Fibroblast of peridontal ligament (primary cell): ENCODE measurements at regions not wholly inside any gene's neighbourhood (a gene's known extent, or its start where the extent isn't known, plus 50 kb on each side); places are given as distances from the start of the nearest gene placed in this dataset.

Experiments used
- DNase-seq: peaks from one replicate; pipeline ENCODE4 v3.0.0-alpha.2; 2010; ENCODE audit errors: extremely low read depth

DNA sequence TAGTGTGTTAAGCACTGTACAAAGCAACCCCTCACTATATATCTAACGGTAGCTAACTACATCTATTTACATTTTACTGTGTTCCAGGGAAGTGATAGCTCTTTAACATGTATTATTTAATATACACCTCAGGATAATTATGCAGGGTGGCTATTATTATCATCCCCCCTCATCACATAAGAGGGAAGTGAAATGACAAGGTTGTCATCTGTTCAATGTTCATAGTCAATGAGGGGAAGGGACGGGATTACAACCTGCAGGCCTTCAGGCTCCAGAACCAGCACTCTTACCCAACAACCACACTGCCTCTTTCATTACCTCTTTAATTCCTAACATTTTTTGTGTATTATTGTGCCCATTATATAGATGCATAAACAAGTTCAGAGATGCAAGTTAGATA is 238.7 kb upstream of the ANO3 start:
- DNase-seq: no peak

DNA sequence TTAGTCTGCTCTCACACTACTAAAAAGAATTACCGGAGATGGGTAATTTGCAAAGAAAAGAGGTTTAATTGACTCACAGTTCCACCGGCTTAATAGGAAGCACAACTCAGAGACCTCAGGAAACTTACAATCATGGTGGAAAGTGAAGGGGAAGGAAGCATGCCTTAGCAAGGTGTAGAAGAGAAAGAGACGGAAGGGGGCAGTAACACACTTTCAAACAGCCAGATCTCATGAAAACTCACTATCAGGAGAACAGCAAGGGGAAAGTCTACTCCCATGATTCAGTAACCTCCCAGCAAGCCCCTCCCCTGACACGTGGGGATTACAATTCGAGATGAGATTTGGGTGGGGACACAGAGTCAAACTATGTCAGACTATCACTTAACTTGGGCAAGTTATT is 236.6 kb upstream of the ANO3 start:
- no peak for DNase-seq

DNA sequence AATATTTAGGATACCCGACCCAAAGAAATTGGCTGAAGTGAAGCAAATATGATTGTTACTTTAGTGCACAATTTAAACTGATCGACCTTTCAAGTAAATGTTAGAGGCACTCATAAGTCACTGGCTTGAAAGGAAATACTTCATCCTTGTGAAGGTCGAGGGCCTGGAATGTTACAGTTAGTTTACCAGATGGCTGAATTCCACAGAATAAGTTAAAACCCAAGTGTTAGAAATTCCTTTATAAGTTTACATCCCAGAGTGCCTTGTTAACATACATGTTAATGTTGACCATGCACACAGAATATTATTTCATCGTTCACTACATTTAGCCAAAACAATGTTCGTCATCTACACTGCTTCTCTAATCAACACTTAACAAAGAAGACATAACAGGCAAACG is 235.5 kb upstream of the ANO3 start:
- DNase-seq: no peak

DNA sequence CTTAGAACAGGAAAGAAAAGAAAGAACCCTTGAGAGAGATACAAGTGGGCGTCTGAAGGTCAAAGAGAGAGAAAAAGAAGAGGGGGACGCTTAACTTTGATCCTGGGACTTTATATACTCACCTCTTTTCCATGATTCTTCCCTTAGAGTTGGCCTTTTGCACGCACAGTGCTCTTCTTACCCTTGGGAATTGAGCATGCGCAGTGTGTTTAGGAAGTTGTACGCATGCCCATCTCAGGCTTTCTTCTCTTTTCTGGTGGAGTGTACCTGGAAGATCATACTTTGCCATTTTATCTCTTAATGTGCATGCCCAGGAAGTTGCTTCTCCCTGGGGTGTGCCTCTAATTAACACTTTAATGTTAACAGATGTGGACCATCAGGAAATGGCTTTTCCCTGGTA is 229.6 kb upstream of the ANO3 start:
- DNase-seq: no peak

DNA sequence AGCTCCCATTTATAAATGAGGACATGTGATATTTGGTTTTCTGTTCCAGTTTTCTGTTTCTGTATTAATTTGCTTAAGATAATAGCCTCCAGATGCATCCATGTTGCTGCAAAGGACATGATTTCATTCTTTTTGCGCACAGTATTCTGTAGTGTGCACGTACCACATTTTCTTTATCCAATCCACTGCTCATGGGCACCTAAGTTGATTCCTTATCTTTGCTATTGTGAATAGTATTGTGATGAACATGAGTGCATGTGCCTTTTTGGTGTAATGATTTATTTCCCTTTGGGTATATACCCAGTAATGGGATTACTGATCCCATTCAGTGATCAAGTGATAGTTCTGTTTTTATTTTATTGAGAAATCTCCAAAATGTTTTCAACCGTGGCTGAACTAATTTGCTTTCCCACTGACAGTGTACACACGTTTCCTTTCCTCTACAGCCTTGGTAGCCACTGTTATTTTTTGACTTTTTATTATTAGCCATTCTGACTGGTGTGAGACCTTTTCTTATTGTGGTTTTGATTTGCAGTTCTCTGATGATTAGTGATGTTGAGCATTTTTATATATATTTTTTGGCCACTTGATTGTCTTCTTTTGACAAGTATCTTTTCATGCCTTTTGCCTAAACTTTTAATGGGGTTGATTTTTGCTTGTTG is 226.0 kb upstream of the ANO3 start:
- no peak for DNase-seq

DNA sequence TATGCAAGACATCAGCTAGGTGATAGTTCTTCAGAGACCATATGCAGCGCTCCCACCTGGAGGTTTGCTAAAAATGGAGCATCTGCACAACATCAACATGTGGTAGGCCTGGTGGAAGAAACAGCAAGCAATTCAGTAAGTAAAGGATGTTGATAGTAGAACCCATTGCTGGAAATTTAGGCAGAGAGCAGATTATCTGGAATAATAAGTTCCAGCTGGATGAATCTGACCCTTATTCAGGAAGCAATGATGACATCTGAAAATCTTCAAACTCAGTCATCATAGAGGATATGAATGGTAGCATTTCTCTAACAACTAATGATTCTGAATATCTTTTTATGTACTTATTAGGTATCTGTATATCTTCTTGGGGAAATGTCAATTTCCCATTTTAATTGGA is 225.2 kb upstream of the ANO3 start:
- no peak for DNase-seq

DNA sequence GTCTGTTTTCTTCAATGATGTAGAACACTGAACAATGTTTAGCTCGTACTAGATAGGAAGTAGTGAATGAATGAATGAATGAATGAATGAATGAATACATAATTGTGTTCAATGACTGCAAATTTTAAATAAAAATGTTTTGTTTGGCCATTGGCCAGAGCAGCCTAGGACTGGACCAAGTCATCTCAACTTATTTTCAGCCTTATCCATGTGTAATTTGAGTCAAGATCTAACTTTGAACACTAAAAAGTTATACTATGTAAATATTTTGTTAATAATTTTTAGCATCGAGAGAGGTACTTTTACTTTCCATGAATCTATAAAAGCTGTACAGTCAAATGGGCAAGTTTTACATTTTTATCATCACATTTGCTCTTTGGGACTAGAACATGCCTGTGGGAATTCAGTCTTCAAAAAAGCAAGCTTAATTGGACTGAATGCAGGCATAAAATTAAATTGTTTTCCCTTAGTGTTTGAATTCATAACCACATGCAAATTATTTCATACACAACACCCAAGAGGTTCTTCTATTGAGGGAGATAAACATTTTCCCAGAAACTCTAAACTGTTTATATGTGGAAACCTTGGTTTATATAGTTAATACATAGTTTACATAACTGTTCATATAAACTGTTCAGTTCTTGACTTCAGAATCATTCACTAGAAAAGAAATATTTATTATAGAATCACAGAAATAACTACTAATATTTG is 222.1 kb upstream of the ANO3 start:
- peak; percentile 9 for DNase-seq

DNA sequence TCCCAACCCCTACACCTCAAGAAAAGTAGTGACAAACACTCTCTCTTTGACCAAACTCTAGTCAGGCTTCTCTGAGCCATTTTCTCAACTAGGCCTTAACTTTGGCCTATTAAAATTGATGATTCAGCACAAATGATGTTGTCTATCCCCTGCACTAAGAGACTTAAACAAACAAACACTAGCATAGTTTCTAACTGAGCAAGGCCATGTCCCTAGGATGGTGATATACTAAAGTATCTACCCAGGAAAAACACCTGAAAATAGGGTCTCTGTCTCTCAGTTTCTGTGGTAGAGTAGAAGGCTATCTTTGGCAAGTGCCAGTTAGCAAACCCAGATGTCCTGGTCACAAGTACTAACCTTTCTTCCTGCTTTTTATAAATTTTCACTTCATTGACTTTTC is 219.7 kb upstream of the ANO3 start:
- no peak for DNase-seq

DNA sequence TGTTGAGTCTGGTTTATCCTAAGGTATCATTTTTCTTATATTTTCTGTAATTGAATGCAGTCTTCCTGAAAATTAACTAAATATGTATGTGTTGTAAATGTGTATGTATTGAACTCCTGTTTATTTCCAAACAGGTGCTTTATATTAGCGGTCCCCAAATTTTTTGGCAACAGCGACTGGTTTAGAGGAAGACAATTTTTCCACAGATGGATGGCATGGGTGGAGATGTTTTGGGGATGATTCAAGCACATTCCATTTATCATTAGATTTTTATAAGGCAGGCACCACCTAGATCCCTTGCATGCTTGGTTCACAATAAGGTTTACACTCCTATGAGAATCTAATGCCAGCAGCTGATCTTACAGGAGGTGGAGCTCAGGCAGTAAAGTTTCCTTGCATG is 210.5 kb upstream of the ANO3 start:
- no peak for DNase-seq

DNA sequence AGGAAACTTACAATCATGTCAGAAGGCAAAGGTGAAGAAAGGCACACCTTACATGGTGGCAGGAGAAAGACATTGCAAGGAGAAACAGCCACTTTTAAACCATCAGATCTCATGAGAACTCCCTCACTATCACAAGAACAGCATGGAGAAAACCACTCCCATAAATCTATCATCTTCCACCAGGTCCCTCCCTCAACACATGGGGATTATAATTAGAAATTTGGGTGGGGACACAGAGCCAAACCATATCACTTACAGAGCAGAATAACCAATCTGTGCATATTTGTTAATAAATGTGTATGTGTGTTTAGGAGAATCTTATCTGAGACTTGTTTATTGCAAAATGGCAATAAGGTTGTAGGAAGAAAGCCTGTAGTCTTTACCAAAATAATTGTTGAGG is 205.2 kb upstream of the ANO3 start:
- no peak for DNase-seq

DNA sequence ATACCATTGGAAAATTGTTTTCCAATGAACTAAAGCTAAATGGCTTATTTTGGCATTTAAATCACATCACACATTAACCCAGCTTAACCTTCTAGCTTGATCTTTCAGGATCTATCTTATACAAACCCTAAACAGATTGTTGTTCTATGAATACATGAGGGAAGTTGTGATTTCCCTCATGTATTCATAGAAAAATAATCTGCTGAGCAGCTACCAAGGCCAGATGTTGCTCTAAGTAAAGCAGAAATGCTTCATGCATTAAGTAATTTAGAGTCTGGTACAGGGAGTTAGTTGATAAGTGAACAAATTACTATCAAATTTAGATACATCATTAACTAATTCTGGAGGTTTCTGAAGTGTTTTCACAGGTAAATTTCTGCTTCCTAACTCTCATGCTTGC is 204.6 kb upstream of the ANO3 start:
- DNase-seq: no peak

DNA sequence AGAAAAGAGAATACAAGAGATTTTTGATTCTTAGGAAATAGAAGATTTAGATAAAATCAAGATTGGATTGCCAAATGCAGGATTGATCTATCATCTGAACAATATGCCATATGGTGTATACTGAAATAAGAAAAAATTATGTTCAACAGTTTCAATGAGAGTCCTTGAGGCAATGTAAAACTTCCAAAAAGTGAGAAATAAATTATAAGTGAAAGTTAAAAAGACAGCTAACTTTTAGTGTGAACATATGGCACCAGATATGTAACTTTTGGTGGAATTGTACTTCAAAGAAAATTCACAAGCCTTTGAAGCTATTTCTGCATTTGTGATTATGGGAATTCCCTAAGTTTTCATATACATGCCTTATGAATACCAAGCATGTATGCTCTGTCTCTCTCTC is 200.5 kb upstream of the ANO3 start:
- no peak for DNase-seq

DNA sequence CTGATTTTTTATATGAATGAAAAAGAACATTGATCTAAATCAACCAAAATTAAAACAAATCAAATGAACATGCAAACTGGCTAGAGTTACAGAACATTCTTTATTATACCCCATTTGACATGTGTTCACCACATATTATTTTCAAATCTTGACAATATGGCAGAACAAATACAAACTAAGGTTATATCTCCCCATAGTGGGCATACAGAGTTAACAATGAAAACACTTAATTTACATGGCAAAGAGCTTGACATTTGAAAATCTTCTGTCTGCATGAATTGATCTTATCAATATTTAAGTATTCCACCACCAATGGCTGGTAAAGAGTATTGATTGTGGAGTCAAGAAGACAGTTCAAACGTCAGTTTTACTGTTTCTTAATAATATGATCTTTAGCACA is 197.9 kb upstream of the ANO3 start:
- no peak for DNase-seq

DNA sequence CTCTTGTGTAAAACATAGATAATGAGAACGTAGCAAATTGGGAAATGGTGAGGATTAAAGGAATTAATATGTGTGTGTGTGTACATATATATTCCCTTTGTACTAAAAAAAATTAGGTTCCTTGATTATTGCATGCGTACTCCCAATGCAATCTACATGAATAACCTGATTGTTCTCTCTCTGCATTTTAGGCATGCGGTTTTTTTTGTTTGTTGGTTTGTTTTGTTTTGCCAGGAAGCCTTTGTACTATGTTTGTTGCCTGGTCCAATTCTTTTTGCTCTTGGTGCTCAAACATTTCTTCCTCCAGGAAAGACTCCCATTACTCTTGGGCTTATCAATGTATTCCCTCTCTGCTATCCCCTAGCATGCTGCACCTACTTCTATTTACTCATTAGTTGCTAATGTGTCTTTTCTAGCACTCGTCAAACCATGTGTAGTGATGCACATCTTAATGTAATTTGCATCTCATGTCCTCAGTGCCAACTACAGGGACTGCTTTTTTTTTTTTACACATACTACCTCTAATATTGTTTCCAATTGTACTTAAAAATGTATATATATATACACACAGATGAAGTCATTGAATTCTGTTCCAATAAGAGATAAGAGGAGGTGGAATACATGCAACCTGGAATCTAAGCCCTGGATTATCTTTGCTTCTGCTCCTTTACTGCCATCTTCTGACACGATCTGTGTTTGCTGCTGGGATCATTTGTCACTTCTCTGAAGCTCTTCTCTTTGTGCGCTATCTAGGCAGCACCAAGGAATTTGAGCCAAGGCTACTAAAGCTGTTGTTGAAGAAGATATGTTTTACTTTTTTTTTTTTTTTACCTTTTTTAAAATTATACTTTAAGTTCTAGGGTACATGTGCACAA is 197.2 kb upstream of the ANO3 start:
- peak; percentile 16 for DNase-seq

DNA sequence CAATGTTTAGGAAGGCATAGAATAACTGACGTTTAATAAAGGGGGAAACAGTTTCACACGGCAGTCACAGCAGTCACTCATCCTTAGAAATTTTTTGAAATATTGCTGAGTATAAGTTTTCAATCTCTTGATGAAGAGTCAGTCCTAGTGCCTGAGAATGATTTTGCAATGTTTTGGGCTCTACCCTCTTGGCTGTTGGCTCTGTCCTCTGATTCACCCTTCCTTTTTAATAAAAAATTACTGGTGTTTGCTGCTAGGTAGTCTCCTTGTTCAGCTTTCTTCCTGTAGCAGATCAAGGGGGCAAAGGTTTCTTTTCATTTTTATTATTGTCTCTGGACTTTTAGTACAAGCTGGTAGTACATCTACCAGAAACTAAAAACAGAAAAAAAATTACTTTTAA is 194.3 kb upstream of the ANO3 start:
- no peak for DNase-seq

DNA sequence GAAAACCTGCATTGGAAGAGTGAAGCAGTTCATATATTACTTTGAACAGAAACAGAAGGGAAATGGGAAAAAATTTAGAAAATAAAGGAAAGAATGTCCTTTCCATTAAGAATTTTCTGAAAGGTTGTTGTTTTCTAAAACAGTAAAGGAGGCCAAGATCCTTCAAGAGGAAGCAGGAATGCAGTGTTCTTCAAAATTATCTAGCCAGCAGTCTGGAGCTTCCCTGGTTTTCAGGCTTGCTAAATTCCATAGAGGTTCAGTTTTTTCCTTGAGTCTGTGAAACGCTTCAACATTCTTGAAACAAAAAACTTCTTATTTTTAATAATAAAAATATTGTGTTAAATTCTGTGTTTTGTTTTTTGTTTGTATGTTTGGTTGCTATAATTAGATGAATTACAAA is 189.0 kb upstream of the ANO3 start:
- no peak for DNase-seq

DNA sequence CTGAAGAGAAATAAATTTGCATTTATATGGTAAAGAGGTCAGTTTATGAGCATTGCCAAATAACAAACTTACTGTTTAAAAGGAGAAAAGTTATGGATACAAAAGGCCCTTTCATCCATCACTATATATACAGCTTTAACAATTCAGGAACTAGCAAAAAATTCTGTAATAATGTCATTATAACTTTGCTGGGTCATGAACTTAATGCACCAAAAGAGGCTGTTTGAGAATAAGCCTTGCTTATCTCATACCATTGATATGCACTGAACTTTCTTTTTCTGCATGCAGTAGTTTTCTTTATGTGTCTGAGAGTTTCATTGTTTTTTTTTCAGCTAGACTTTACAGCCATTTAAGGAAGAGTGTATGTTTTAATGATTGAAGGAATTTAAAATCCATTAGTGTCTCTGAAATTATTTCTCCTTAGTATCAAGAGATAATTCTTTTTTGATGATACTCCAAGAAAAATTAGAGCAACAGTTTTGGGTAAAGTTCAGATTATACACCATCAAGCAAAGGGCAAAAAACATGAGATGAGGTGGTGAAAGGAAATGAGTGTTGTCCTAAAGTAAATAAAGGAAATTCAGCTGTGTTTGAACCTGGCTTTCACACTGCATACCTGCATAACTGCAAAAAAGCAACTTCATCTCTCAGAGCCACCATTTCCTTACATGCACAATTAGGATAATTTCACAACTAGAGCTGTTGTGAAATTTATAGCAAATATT is 188.2 kb upstream of the ANO3 start:
- DNase-seq: peak; percentile 5

DNA sequence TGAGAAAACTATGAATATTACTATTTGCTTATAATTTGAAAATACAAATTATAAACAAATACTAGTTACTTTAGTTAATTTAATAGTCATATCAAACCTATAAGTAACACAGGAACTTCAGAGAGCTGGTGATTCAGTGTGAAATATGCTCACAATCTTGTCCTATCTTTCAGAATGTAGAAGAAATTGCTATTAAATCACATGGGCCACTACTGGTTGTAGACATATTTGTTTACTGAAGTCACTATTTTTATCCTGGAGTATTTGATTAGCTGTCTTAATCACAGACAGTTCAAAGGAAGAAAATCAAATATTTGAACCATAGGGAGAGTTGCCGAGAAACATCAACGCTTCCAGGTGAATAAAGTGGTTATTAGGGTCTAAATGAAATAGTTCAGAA is 187.6 kb upstream of the ANO3 start:
- DNase-seq: no peak

DNA sequence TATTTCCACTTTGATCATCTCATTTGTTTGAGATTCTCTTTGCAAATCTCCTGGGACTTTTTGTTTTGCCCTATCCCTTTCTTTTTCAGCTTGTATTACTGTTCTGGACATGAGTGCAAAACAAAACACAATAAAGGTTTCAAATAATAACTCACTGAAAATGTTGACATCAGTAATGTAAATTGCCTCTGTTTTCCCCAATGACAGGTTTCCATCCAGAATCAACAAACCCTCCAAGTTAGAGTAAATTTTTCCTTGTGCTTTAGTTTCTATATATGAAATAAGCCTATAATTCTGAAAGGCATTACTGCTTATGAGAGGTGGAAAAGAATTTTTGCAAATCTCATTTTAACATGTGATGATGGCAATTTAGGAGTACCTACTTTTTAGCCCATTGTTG is 187.0 kb upstream of the ANO3 start:
- DNase-seq: no peak

DNA sequence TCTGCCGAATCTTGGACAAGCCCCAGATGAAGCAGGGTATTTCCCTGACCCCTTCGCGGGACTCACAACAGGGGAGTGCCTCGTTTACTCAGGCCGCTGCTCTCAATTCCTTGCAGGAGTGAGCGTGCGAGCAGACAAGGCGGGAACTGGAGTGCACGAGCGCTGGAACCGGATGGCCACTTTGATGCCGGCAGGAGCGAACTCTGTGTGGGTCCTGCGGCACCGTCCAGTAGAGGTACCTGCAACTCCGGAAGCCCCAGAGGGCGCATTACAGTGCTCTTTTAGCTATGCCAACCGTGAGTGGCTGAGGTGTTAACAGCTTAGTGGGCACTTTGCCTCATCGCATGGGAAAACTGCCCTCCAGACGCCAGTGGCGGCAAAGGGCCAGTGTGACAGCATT is 182.3 kb upstream of the ANO3 start:
- no peak for DNase-seq

DNA sequence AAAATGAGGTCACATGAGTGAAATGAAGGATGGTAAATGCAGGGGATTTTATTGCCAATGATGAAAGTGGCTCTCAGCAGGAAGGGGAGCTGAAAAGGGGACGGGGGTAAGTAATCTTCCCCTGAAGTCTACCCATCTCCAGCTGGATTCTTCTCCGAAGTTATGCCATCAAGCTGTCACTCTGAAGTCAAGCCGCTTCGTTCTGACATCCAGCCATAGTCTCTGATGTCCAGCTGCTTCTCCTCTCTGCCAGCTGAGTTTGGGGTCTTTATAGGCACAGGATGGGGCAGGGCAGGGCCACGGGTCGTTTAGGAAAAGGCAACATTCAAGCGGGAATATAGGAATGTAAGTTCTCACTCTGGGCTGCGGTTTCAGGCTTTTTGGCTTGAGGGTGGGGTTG is 181.9 kb upstream of the ANO3 start:
- DNase-seq: no peak

DNA sequence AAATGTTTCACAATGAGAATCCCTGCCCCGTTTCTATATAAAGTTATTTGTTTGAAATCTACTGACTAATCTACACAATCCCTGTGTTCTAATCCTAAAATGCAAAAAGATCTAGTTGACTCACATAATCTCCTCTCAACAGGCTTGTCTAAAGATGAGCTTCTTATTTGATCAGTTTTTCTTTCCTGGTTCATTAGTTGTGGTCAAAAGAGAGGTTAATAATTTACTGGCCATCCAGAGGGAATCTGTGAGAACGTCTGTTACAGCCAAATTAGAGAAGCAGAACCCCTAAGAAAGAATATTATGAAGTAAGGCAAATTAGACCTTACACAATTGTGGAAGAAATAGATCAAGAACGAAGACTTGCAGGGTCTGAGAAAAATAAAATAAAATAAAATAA is 173.7 kb upstream of the ANO3 start:
- DNase-seq: no peak
